B cell (primary cell): ENCODE measurements at regions not wholly inside any gene's neighbourhood (a gene's known extent, or its start where the extent isn't known, plus 50 kb on each side); places are given as distances from the start of the nearest gene placed in this dataset.
"Not testable (repeated sequence)": the region's sequence is repeated elsewhere in the genome, so short reads cannot be mapped to it uniquely, and the experiment has no call there.

Experiments
- ATAC-seq: fragments of 200-7000 bp; cut with Tn5 transposase; one replicate; pipeline ENCODE4 v1.10.0; 2021; ENCODE audit warnings: low read depth, mild to moderate bottlenecking, moderate number of reproducible peaks, moderate library complexity
- CTCF ChIA-PET: fragments of 350-600 bp; sonication (Branson Sonifier 250); formaldehyde crosslinking; loops from one replicate; lab custom pipeline; 2021; ENCODE audit warnings: antibody characterized with exemption, inconsistent platforms; lab: Charles Lee
- POLR2A ChIA-PET: fragments of 350-600 bp; sonication (Branson Sonifier 250); formaldehyde crosslinking; loops from one replicate; lab custom pipeline; 2021; ENCODE audit warnings: antibody characterized with exemption; lab: Charles Lee
- DNase-seq: peaks from one replicate; pipeline ENCODE4 v3.0.0; 2013
- H2AFZ ChIP-seq: 2 replicates; pipeline ENCODE4 v1.6.1; 2012; ENCODE audit warnings: mild to moderate bottlenecking, low read depth, low read length; ENCODE audit not compliant: insufficient read depth, poor library complexity, severe bottlenecking
- H3K27ac ChIP-seq, 2 donors: 1 replicate in 1 of 2; 2 replicates in 1 of 2; pipeline ENCODE4 v1.5.1; 2012 to 2013; ENCODE audit warnings: low read length in 2 of 2, mild to moderate bottlenecking in 2 of 2, moderate library complexity in 1 of 2
- H3K27me3 ChIP-seq, 4 experiments: fragments of 200-600 bp in 1 of 4; sonication (generic) in 1 of 4; replicated peaks in 1 of 4; 1 replicate in 2 of 4; 2 replicates in 2 of 4; pipeline versions ENCODE4 v1.6.1 to v1.7.0; 2013 to 2016; ENCODE audit warnings: low read length in 3 of 4, mild to moderate bottlenecking in 2 of 4, mixed read lengths in 1 of 4, moderate library complexity in 1 of 4; ENCODE audit not compliant: insufficient read depth in 4 of 4, control insufficient read depth in 3 of 4; ENCODE audit errors: control extremely low read depth in 1 of 4
- H3K36me3 ChIP-seq, 2 experiments: replicated peaks in 1 of 2; 1 replicate in 1 of 2; 2 replicates in 1 of 2; pipeline versions ENCODE4 v1.6.1 to v1.7.1; 2013; ENCODE audit warnings: low read length in 1 of 2; ENCODE audit not compliant: insufficient read depth in 2 of 2, control insufficient read depth in 1 of 2; ENCODE audit errors: control extremely low read depth in 1 of 2, extremely low read depth in 1 of 2
- H3K4me1 ChIP-seq, 2 donors: fragments of 200-600 bp in 1 of 2; sonication (generic) in 1 of 2; 1 replicate in 1 of 2; 2 replicates in 1 of 2; pipeline versions ENCODE4 v1.5.1 to v1.6.1; 2013 to 2017; ENCODE audit warnings: low read length in 2 of 2; ENCODE audit not compliant: control insufficient read depth in 2 of 2, insufficient read depth in 2 of 2
- H3K4me2 ChIP-seq: replicated peaks from 2 replicates; pipeline ENCODE3; 2012; ENCODE audit warnings: mild to moderate bottlenecking, low read depth, low read length; ENCODE audit not compliant: poor library complexity, severe bottlenecking
- H3K4me3 ChIP-seq, 5 experiments: fragments of 200-600 bp in 1 of 5; sonication (generic) in 1 of 5; 1 replicate in 3 of 5; 2 replicates in 2 of 5; pipeline versions ENCODE4 v1.5.1 to v1.7.0; 2011 to 2016; ENCODE audit warnings: low read length in 4 of 5, mild to moderate bottlenecking in 4 of 5, low read depth in 2 of 5, control low read depth in 1 of 5, moderate library complexity in 1 of 5; ENCODE audit not compliant: insufficient read depth in 1 of 5; ENCODE audit errors: control extremely low read depth in 1 of 5, extremely low read depth in 1 of 5
- H3K79me2 ChIP-seq: fragments of 200-600 bp; sonication (generic); one replicate; pipeline ENCODE4 v1.6.0; 2016; ENCODE audit warnings: low read length; ENCODE audit not compliant: control insufficient read depth, insufficient read depth
- H3K9ac ChIP-seq: fragments of 200-600 bp; sonication (generic); 2 replicates; pipeline ENCODE4 v1.6.1; 2017; ENCODE audit warnings: mild to moderate bottlenecking, low read length, moderate library complexity
- H3K9me3 ChIP-seq, 3 donors: one replicate each; pipeline versions ENCODE4 v1.6.1 to v1.7.1; 2013; ENCODE audit warnings: low read length in 2 of 3; ENCODE audit not compliant: control insufficient read depth in 2 of 3, insufficient read depth in 1 of 3; ENCODE audit errors: control extremely low read depth in 1 of 3
- H4K20me1 ChIP-seq: 2 replicates; pipeline ENCODE4 v1.6.0; 2012; ENCODE audit warnings: mild to moderate bottlenecking, low read length; ENCODE audit not compliant: insufficient read depth, control insufficient read depth, poor library complexity, severe bottlenecking
- H3K27ac Mint-ChIP-seq: one replicate; pipeline ENCODE4 v1.8.0; 2021; ENCODE audit warnings: mixed read lengths
- H3K27me3 Mint-ChIP-seq: one replicate; pipeline ENCODE4 v1.8.0; 2021; ENCODE audit warnings: mixed read lengths
- H3K4me1 Mint-ChIP-seq: one replicate; pipeline ENCODE4 v1.8.0; 2021; ENCODE audit warnings: mixed read lengths
- H3K4me3 Mint-ChIP-seq: one replicate; pipeline ENCODE4 v1.8.0; 2021; ENCODE audit warnings: mixed read lengths
- H3K9me3 Mint-ChIP-seq: one replicate; pipeline ENCODE4 v1.8.0; 2022; ENCODE audit warnings: mixed read lengths; ENCODE audit not compliant: insufficient read depth
- WGBS: methylation state at CpG from one replicate; pipeline ENCODE4 v1.1.5; 2013; ENCODE audit warnings: missing lambda C conversion rate; ENCODE audit not compliant: insufficient coverage; 5-methylcytosine and 5-hydroxymethylcytosine counted together
- intact Hi-C: fragments of 100-400 bp; cut with micrococcal nuclease; formaldehyde crosslinking; loops from one replicate; pipeline ENCODE4 v1.10.0; 2022

- H3K27ac Mint-ChIP-seq, H3K9ac ChIP-seq, DNase-seq, ATAC-seq, H4K20me1 ChIP-seq, H3K36me3 ChIP-seq, H3K4me1 ChIP-seq, H3K4me1 Mint-ChIP-seq, H3K4me3 Mint-ChIP-seq, H2AFZ ChIP-seq, H3K27ac ChIP-seq, POLR2A ChIA-PET, H3K9me3 Mint-ChIP-seq, CTCF ChIA-PET, H3K27me3 ChIP-seq, intact Hi-C loops, H3K79me2 ChIP-seq, H3K4me3 ChIP-seq, H3K4me2 ChIP-seq, H3K9me3 ChIP-seq, H3K27me3 Mint-ChIP-seq: not testable (repeated sequence)
- no CpG with 5 or more reads among the region's 11 CpGs for WGBS
Measured at GRCh38 chr16:16494998-16495397, 116.1 kb downstream of the NPIPA7 start.

DNA sequence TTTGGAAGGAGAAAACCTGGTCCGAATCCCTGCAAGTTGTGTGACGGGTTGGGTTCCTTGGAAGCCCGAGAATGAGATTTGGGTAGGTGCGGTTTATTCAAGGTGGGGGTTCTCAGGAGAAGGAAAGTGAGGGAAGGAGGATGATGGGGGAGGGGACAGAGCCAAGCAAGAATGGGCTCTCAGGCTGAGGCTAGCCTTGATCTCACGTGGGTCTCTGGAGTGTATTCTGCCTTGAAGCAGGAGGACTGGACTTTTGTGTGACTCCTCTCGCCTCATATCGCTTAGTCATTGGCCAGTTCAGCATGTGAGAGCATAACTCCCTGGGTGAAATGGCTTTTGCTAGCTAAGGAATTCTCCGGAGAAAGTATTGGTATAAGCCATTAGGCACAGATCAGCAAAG is 120.9 kb downstream of the NPIPA7 start:
- H3K4me3 Mint-ChIP-seq, ATAC-seq: not testable (repeated sequence)
- WGBS: no CpG with 5 or more reads among the region's 8 CpGs

GRCh38 chr16:16507041-16507440 is 128.1 kb downstream of the NPIPA7 start:
- H3K4me3 Mint-ChIP-seq, H3K27ac Mint-ChIP-seq, H3K4me3 ChIP-seq, H4K20me1 ChIP-seq, DNase-seq, H3K27me3 ChIP-seq, H2AFZ ChIP-seq, ATAC-seq, H3K27ac ChIP-seq, H3K9ac ChIP-seq, H3K4me1 ChIP-seq, H3K9me3 Mint-ChIP-seq, H3K27me3 Mint-ChIP-seq, H3K79me2 ChIP-seq, H3K9me3 ChIP-seq, H3K36me3 ChIP-seq, POLR2A ChIA-PET, intact Hi-C loops, CTCF ChIA-PET, H3K4me2 ChIP-seq, H3K4me1 Mint-ChIP-seq: not testable (repeated sequence)
- no CpG with 5 or more reads among the region's 1 CpG for WGBS

More for the DNA sequence above, 120.9 kb downstream of the NPIPA7 start:
- H3K27me3 ChIP-seq, H3K9me3 ChIP-seq, DNase-seq, intact Hi-C loops, H3K27me3 Mint-ChIP-seq, H3K4me1 ChIP-seq, POLR2A ChIA-PET, H4K20me1 ChIP-seq, H2AFZ ChIP-seq, H3K27ac Mint-ChIP-seq, H3K4me3 ChIP-seq, H3K9ac ChIP-seq, H3K79me2 ChIP-seq, H3K9me3 Mint-ChIP-seq, CTCF ChIA-PET, H3K4me1 Mint-ChIP-seq, H3K4me2 ChIP-seq, H3K27ac ChIP-seq, H3K36me3 ChIP-seq: not testable (repeated sequence)

- H4K20me1 ChIP-seq, H3K9me3 Mint-ChIP-seq, H3K4me1 ChIP-seq, DNase-seq, POLR2A ChIA-PET, H3K4me2 ChIP-seq, H3K27me3 Mint-ChIP-seq, H3K27me3 ChIP-seq, H3K4me3 Mint-ChIP-seq, H2AFZ ChIP-seq, H3K9me3 ChIP-seq, H3K4me3 ChIP-seq, intact Hi-C loops, H3K9ac ChIP-seq, H3K36me3 ChIP-seq, H3K27ac Mint-ChIP-seq, H3K79me2 ChIP-seq, ATAC-seq, H3K27ac ChIP-seq, CTCF ChIA-PET, H3K4me1 Mint-ChIP-seq: not testable (repeated sequence)
- WGBS: no CpG with 5 or more reads among the region's 2 CpGs
Measured at GRCh38 chr16:16508344-16508743, 129.4 kb downstream of the NPIPA7 start.
